PC-9 (cell line): ENCODE measurements at regions not wholly inside any gene's neighbourhood (a gene's known extent, or its start where the extent isn't known, plus 50 kb on each side); places are given as distances from the start of the nearest gene placed in this dataset.

Experiments
- EZH2 ChIP-seq: fragments of 200-600 bp; sonication (generic); IDR thresholded peaks from 2 replicates; pipeline ENCODE4 v1.8.0; 2017; ENCODE audit warnings: antibody characterized with exemption, low read depth
- TF ChIP-seq, protein P1 (sequence below): fragments of 200-600 bp; sonication (generic); conservative IDR thresholded peaks from 2 replicates; pipeline ENCODE4 v1.6.1; 2017; ENCODE audit warnings: mixed run types, antibody characterized with exemption, mild to moderate bottlenecking, moderate library complexity

DNA sequence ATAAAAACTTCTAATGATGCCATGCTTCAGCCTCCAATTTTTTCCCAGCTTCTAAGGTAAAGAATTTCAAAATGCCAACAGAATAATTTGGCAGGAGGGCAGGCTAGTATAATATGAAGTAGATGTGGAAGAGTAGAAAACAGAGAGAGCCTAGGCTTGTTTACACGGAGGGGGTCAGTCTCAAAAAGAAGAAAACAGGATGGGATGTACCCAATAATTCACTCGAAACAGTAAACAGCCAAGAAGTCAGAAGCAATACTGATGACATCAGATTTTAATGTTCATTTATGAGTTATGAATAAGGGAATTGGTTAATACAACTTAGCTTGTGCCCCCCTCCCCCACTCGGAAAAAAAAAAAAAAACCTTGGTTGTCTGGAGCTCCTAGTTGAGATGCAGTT lies 422.5 kb downstream of the FOXO1 start:
- TF ChIP-seq, protein P1, sequence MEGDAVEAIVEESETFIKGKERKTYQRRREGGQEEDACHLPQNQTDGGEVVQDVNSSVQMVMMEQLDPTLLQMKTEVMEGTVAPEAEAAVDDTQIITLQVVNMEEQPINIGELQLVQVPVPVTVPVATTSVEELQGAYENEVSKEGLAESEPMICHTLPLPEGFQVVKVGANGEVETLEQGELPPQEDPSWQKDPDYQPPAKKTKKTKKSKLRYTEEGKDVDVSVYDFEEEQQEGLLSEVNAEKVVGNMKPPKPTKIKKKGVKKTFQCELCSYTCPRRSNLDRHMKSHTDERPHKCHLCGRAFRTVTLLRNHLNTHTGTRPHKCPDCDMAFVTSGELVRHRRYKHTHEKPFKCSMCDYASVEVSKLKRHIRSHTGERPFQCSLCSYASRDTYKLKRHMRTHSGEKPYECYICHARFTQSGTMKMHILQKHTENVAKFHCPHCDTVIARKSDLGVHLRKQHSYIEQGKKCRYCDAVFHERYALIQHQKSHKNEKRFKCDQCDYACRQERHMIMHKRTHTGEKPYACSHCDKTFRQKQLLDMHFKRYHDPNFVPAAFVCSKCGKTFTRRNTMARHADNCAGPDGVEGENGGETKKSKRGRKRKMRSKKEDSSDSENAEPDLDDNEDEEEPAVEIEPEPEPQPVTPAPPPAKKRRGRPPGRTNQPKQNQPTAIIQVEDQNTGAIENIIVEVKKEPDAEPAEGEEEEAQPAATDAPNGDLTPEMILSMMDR: no peak
- no peak for TF ChIP-seq EZH2
